CMK (cell line): ENCODE measurements at regions not wholly inside any gene's neighbourhood (a gene's known extent, or its start where the extent isn't known, plus 50 kb on each side); places are given as distances from the start of the nearest gene placed in this dataset.
A peak's percentile ranks its signal among the peaks of the same experiment; 100 is the strongest.

Experiments used
- DNase-seq: peaks from one replicate; pipeline ENCODE4 v3.0.0-alpha.2; 2010; ENCODE audit warnings: low read depth

- no peak for DNase-seq
Measured at GRCh38 chr5:71865665-71866320, 146.7 kb downstream of the CARTPT start.

GRCh38 chr5:71872311-71872864, 153.3 kb downstream of the CARTPT start:
- no peak for DNase-seq

- no peak for DNase-seq
Measured at GRCh38 chr5:71873191-71873591, 154.1 kb downstream of the CARTPT start.

GRCh38 chr5:71874521-71874920, 155.4 kb downstream of the CARTPT start:
- no peak for DNase-seq

GRCh38 chr5:71877511-71877910, 158.4 kb downstream of the CARTPT start:
- no peak for DNase-seq

GRCh38 chr5:71880536-71880935, 161.5 kb downstream of the CARTPT start:
- no peak for DNase-seq

- no peak for DNase-seq
Measured at GRCh38 chr5:71882826-71883741, 164.0 kb downstream of the CARTPT start.

GRCh38 chr5:71883742-71884103, 164.6 kb downstream of the CARTPT start:
- DNase-seq: no peak

- no peak for DNase-seq
Measured at GRCh38 chr5:71884926-71885325, 165.9 kb downstream of the CARTPT start.

- no peak for DNase-seq
Measured at GRCh38 chr5:71886406-71886805, 167.3 kb downstream of the CARTPT start.

GRCh38 chr5:71887680-71888079, 168.6 kb downstream of the CARTPT start:
- peak; percentile 60 for DNase-seq

GRCh38 chr5:71891406-71891805, 172.3 kb downstream of the CARTPT start:
- no peak for DNase-seq

- no peak for DNase-seq
Measured at GRCh38 chr5:71891856-71892255, 172.8 kb downstream of the CARTPT start.

- DNase-seq: no peak
Measured at GRCh38 chr5:71892641-71893365, 173.7 kb downstream of the CARTPT start.

GRCh38 chr5:71893451-71893850, 174.4 kb downstream of the CARTPT start:
- no peak for DNase-seq

- DNase-seq: no peak
Measured at GRCh38 chr5:71894091-71894490, 175.0 kb downstream of the CARTPT start.

GRCh38 chr5:71895546-71895945, 176.5 kb downstream of the CARTPT start:
- DNase-seq: no peak

- DNase-seq: no peak
Measured at GRCh38 chr5:71899865-71900342, 180.8 kb downstream of the CARTPT start.

- no peak for DNase-seq
Measured at GRCh38 chr5:71903808-71904207, 184.7 kb downstream of the CARTPT start.

GRCh38 chr5:71904852-71905251, 185.8 kb downstream of the CARTPT start:
- no peak for DNase-seq

- no peak for DNase-seq
Measured at GRCh38 chr5:71905834-71906711, 187.0 kb downstream of the CARTPT start.
